Loucy (cell line): ENCODE measurements at regions not wholly inside any gene's neighbourhood (a gene's known extent, or its start where the extent isn't known, plus 50 kb on each side); places are given as distances from the start of the nearest gene placed in this dataset.

Experiments used
- CTCF ChIP-seq: fragments of 200-600 bp; sonication (generic); conservative IDR thresholded peaks from 2 replicates; pipeline ENCODE4 v1.5.1; 2014; ENCODE audit warnings: mild to moderate bottlenecking, antibody characterized with exemption, low read length
- EZH2phosphoT487 ChIP-seq: fragments of 200-600 bp; IDR thresholded peaks from 2 replicates; pipeline ENCODE4 v1.6.1; 2018; ENCODE audit warnings: antibody characterized with exemption, mild to moderate bottlenecking, moderate library complexity, borderline replicate concordance

DNA sequence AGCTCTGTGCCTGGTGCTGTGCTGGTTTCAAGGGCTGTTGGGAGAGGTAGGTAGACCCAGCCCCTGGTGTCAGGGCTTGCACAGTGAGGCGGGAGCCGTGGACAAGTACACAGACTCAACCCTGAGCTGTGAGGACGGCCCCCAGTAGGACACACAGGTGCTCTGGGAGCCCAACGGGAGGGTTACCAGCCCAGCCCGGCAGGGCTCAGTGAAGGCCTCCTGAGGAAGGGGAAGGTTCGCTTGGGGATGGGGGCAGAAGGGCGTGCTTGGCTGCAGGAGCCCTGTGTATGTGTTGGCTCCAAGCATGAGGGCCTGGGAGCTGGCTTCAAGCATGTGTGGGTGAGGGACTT, 58.9 kb downstream of the SLC25A47 start:
- TF ChIP-seq CTCF = no peak
- TF ChIP-seq EZH2phosphoT487 = no peak
